ENCODE measurements at regions not wholly inside any gene's neighbourhood (a gene's known extent, or its start where the extent isn't known, plus 50 kb on each side); places are given as distances from the start of the nearest gene placed in this dataset.

GRCh38 chr13:44719857-44720671 lies 143.9 kb upstream of the TSC22D1 start:
- no peak for TF ChIP-seq EZH2 (IDR thresholded peaks at IDR 0.05; ENCODE audit: borderline replicate concordance, low read depth, low read length, poor library complexity, severe bottlenecking)
- TF ChIP-seq, protein P1, sequence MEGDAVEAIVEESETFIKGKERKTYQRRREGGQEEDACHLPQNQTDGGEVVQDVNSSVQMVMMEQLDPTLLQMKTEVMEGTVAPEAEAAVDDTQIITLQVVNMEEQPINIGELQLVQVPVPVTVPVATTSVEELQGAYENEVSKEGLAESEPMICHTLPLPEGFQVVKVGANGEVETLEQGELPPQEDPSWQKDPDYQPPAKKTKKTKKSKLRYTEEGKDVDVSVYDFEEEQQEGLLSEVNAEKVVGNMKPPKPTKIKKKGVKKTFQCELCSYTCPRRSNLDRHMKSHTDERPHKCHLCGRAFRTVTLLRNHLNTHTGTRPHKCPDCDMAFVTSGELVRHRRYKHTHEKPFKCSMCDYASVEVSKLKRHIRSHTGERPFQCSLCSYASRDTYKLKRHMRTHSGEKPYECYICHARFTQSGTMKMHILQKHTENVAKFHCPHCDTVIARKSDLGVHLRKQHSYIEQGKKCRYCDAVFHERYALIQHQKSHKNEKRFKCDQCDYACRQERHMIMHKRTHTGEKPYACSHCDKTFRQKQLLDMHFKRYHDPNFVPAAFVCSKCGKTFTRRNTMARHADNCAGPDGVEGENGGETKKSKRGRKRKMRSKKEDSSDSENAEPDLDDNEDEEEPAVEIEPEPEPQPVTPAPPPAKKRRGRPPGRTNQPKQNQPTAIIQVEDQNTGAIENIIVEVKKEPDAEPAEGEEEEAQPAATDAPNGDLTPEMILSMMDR (conservative IDR thresholded peaks at IDR 0.05; ENCODE audit: low read depth, low read length) = no peak
